Activated gamma-delta T cell treated with Interleukin-2 at 50 U/mL for 16 hours (primary cell): ENCODE measurements at regions not wholly inside any gene's neighbourhood (a gene's known extent, or its start where the extent isn't known, plus 50 kb on each side); places are given as distances from the start of the nearest gene placed in this dataset.

Experiments used
- DNase-seq: peaks from one replicate; pipeline ENCODE4 v3.0.0-alpha.2; 2020

DNA sequence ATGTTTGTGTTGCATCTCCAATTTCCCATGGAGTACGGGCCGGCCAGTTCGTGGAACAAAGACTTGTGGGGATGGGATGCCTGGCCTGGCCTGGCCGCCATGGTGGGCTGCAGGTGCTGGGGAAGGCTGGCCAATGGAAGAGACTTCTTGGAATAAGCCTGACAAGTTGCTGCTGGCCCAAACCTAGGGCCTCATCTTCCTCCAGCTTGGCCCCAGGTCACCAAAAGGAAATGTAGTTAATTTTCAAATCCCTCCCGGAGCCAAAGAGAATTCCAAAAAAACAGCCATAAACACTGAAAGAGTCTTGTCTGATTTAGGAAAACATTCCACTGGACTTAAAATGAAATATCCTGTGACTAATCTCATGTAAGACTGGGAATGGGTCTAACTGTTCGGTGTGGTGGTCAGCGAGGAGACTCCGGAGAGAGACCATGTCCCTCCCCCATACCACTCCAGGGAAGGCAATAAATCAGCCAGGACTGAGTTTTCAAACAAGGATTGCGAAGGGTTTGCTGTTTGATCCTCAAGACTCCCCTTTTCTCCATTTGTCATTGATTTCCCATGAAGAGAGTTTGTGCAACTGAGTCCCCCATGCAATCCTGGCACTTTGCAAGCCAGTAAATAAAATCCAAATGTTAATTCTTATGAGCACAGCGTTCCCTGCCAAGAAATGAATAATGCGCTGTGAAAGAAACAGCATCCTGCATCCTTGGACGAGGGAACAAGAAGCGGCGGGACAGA lies 128.7 kb upstream of the HABP2 start:
- no peak for DNase-seq

DNA sequence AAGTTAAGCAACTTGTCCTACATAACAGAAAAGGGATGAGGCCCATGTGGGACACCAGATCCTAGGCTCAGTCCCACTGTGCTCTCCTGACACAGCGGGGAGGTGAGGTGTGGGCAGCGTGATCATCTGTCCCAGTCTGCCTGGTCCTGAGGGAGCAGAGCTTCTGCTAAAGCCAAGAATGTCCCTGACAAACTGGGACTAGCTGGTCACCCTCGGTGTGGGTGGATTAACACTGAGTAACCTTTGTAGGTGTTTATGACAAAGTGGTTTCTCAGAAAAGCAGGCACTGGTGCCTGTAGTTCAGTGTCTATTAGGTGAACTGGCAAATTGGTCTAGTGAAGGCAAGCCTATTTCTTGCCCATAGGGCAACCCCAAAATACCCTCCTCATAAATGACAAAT lies 127.8 kb upstream of the HABP2 start:
- DNase-seq, result no peak

DNA sequence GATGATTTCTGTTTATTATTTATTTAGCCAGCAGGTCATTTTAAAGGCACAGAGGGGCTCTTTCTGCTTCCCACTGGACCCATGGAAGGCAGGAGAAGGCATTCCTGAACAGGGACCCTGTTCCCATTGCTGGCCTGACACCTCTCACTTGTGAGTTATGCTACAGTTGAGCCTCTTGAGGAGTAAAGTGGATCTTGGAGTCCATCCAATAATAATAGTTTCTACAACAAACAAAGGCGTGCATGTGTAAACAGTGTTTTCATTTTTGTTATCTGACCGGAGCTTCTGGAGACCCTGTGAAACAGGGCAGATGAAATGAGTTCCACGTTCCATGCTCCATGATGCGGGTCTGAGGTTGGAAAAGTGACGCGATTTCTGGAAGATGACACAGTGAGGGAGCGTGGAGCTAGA lies 127.3 kb upstream of the HABP2 start:
- no peak for DNase-seq

DNA sequence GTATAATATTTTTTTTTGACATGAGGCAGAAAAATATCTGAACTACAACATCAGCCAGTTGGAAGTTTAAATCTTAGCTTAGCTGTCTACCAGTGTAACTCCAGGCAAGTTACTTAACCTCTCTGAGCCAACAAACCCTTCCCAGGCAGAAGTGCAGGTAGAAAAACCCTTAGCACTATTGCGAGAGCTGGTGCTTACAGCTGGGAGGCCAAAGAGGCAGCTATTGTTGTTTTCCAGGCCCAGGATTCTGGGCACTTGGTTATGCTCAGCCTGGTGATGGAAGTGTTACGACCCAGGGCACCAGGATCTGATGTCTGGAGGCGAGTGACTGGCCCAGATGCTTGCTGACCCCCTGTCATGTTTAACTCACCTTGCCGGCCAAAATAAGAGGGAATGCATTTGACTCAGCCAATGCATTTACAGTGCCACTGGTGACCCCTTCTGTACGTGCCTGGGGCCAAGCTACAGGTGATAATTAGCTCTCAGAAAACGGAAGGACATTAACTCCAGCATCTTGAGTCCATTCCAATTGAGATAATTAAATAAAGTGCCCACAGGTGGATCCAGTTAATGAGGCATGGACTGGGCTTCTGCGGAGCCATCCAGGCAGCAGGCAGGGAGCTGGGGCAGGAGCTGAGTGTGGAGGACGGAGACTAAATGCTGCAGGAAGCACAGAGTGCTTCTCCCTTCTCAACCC lies 126.5 kb upstream of the HABP2 start:
- no peak for DNase-seq

DNA sequence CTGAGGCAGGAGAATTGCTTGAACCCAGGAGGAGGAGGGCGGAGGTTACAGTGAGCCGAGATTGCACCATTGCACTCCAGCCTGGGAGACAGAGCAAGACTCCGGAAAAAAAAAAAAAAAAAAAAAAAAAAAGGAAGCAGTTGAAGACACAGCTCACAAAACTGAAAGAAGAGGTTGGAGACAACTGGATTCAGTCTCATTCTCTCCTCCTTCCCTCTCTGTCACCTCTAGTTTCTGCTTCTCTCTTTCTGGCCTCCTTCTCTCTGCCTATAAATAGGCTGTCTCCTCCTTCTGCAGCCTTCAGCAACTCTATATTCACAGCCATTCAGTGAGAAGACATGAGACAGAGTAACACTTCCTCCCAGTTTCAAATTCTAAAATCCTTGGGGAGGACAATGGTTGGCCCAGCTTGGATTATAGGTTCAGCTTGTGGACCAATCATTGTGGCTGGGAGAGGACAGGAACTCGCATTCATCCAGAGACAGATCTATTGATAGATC lies 125.6 kb upstream of the HABP2 start:
- no peak for DNase-seq

DNA sequence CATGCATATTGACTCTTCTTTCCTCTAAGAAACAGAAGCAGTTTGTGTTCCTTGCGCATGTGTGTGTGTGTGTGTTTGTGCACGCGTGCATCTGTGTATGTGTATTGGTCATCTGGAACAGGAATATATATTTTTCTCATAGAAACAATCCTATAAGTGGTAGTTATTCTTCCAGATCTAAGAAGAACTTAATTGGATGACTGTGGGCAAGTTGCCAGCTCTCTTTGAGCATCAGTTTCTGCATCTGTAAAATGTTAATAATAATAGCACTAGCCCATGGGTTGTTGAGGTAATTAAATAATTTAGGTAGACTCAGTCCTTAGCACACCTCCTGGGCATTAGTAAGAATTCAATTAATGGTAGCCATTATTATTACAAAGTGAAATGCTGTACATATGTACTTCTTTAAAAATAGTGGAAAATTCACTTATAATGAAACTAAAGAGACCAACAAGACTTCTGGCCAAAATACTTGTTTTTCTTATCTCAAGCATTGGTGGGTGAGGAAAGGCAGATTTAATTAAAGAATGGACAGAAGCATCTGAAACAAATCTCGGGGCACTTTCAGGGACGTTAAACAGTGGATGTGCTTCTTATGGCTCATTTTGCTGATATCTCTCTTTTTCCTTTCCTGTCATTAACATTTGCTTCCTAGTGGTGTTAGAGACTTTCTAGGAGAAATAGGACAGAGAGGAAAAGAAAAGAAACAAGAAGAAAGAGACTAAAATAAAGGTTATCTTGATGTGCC lies 124.9 kb upstream of the HABP2 start:
- no peak for DNase-seq

DNA sequence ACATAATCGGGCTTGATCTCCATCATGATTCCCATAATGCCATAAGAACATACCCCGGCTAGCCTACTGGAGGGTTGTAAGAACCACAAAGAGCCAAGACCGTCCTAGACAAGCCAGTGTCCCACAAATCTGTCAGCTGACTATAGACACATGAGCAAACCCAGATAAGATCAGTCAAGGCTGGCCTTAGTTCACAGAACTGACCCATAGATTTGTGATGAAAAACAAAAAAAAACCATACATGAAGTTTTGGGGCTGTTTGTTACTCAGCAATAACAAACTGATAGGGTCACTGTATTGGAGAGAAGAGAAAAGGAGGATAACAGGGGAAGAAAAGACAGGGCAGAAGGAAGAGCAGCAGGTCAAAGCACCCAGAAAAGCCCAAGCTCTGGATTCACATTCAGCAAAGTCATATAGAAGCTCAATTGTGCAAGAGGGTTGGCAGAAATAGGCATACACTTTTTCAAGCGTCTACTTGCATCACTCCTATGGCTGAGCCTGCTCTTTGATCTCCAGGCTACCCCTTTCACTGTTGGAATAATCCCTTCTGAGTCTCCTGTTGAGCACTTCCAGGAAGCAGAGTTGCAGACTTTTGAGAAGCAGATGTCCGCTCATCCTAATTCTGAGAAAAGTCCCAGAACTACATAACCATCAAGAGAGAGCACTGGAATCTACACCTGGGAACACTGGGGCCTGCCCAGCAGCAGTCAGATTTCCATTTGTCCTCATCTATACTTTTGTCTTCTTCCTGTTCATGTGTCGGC lies 122.0 kb upstream of the HABP2 start:
- DNase-seq, result no peak

DNA sequence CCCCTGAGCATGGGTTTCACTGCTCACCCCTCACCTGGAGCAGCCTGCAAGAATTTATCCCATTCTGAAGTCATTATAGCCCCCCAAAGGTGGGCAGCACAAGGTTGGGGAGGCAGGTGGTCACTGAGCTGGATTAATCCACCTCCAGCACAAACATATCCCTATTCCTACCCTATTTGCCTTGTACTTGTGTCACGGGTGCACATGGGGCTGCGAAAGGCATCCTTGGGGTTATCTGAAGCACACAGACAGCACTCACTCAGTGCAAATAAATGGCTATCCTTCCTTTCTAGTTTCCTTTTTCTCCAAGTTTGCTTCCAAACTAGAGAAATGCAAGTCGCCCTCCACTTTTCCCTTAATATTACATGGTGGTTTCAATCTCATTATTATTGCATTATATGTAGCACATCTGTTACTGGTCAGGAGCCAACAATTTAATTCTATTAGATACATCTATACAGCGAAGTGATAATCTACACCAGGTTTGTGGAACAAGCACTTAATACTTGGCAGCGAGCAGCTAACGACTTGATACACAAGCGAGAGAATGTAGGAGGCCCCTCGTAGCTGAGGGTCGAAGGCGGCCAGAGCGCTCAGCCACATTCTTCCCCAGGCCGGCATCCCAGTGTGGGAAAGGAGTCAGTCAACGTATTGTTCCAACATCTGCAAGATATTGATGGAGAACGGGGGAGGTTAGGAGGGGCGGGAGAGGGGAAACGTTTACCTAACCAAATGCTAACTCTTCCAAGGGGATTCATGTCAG lies 121.3 kb upstream of the HABP2 start:
- no peak for DNase-seq

DNA sequence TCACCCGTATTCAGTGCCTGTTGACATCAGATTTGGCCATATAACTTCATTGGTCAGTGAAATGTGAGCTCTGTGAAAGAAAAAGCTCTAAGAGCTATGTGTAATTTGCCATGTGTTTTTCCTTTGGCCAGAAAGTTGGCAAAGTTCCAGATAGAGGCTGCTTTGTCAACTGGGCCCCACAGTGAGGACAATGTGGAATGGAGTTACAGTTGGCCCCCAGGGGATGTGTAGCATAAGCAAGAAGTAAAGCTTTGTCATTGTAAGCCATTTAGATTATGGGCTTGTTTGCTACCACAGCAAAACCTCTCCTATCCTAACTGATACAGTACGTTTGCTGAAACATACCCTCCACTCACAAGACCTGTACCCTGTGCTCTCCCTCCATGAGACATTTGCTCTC lies 119.1 kb upstream of the HABP2 start:
- DNase-seq, result no peak

DNA sequence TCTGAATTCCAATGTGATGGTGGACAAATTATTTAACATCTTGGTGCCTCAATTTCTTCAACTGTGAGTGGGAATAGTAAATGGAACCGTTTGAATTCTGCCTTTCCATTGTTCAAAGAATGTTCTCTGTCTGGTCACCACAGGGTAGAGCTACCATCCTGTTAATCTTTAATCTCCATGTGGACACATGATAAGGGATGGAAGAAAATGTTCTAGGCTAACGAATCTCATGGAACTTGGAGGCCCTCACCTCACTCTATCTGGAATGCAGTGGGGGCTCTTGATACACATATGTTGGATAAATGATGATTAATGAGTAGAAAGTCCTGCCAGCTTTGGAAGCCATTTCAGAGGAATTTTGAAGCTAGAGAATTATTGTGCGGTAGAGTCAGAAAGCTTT lies 118.5 kb upstream of the HABP2 start:
- DNase-seq, result no peak

DNA sequence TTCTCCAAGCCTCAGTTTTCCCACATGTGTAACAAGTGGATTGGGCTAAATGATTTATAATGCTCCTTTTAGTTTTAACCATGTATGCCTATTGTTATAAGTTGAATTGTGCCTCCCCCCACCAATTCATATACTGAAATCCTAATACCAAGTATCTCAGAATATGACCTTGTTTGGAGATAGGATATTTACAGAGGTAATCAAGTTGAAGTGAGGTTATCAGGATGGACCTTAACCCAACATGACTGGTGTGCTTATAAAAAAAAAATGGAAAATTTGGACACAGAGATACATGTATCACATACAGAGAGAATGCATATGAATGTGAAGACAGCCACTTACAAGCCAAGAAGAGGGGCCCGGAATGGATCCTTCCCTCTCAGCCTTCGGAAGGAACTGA lies 117.9 kb upstream of the HABP2 start:
- no peak for DNase-seq

DNA sequence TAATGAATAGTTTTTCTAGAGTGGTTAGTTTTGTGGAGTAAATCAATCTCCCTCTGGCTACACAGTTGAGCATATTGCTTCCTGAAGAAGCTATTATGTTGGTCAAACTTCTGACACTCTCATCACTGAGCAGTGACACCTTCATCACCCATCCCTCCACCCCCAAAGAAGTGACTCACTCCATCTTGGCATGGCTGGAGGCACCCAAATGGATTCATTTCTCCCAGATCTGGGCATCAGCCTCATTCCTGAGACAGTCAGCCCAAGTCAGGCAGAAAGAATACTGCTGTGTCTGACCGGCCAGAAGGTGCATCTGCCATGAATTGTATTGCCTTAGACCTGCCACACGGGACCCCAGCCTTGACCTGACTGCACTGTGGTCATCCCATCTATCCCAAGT lies 117.0 kb upstream of the HABP2 start:
- no peak for DNase-seq

DNA sequence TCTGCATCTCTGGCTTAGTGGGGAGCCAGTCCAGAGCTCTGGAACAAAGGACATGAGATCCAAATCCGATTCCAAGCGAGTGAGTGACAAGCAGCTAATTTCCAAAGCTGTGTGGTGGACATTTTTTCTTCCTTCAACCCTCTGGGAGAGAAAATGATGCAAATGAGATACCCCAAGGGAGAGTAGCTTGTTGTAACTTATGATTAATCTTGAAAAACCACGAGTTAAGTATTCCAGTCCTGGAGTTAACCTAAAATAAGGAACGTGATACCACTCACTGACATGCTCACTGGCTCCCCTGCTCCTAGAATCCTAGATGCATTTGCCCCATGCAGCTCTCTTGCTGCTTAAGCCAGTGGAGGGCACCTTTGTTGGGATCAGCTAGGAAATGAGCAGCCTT lies 116.0 kb upstream of the HABP2 start:
- no peak for DNase-seq

DNA sequence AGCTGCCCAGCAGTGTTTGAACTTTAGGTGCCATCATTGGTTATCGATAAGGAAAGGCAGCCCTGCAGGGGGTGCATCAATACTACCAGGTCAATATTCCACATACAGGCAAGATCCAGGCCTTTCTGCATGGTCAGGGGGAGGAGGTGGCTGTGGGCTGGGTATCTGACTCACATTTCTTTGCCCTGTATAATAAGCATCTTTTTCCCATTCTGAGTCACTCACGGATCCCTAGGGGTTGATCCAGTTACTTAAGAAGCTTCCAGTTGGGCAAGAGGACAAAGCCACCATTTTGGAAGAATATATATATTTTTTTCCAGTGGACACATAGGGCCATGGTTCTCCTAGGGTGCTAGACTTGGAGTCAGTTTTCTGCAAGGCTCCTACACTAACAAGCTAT lies 114.2 kb upstream of the HABP2 start:
- DNase-seq, result no peak

DNA sequence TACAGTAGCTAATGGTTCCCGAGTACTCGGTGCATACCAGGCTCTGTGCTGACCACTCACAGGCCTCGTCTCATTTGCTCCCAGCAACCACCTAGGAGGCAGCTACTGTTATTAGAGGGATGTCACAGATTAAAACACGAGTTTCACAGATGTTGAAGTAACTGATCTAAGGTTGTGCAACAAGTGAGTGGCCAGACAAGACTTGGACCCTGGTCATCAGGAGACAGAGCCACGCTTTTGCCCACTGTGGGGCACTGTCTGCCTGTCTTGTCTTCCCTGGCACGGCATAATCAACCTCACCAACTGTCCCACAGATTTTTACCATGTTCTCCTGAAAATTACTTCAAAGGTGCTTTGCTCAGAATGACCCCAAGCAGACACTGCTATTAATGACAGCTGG lies 111.6 kb upstream of the HABP2 start:
- no peak for DNase-seq

DNA sequence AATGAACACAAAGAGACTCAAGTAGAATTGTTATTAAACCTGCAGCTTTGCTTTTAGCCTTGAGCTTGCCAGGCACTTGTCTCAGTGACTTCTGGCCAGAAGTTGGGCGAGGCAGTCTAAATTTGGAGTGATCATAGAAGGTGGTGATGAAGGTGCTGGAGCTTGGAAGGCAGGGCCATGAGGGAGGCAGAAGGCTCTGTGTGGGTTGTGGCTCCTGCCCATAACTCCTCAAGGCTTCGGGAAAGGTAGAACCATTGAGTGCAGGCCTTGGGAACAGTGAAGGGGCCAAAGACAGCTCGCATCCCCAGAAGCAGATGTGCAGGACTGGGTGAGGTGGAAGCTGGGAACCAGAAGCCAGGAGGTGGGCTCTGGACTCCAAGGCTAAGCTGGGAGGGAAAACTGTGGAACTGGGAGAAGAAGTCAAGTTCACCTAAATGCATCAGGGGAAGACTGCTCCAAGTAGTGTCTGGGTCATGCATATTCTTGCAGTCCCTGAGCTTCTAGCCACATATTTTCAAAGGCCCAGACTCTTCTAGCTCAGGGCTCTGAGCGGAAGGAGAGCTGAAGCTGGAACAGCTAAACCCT lies 111.1 kb upstream of the HABP2 start:
- DNase-seq, result no peak

DNA sequence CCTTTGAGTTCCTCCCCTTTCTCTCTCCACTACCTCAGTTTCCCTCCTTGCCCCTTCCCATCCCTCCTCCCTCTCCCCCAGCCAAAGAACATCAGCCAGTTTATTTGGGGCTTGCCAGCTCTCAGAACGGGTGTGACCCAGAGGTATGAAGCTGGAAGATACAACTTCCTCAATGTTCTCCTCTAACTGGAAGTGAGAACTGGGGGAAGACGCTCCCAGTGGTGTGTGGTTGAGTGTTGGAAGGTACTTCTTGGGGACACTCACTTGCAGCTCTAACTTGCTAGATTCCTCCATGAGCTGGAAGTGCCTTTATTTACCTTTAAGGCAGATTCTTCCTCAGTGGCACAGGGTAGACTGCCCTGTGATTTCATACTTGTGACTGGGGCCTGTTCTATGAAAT lies 110.5 kb upstream of the HABP2 start:
- DNase-seq, result no peak

DNA sequence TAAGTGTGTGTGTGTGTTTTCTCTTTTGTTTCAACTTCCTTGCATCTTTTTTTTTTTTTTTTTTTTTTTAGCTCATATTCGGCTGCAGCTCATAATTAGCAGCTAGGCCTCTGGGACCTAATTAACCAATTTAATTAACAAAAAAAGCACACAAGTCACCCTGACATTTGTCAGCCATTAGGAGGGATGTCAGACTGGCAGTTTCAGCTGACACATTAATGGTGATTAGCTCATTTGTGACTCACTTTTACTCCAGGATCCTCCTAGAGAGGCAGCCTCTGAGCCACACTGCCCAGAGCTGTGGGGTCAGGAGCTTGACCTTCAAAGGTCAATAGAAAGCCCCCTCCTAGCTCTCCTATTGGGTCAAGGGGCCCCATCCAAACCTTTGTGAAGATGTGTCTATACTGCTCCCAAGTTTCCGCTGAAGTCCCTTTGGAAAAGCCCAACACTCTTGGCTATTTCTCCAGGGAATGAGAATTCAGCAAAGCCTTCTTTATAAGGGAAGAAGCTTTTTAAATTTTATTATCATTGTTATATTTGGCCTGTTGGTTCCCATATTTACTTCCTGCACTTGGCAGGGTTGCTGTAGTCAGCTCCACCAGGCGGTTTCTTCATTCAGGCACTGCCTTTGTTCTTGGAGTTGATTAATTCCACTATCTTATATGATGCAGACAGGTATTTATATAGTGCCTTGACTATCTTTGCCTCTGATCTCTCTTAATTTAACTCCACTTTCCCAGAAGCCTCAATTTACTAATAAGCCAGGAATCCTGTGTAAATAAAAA lies 109.5 kb upstream of the HABP2 start:
- DNase-seq, result no peak

DNA sequence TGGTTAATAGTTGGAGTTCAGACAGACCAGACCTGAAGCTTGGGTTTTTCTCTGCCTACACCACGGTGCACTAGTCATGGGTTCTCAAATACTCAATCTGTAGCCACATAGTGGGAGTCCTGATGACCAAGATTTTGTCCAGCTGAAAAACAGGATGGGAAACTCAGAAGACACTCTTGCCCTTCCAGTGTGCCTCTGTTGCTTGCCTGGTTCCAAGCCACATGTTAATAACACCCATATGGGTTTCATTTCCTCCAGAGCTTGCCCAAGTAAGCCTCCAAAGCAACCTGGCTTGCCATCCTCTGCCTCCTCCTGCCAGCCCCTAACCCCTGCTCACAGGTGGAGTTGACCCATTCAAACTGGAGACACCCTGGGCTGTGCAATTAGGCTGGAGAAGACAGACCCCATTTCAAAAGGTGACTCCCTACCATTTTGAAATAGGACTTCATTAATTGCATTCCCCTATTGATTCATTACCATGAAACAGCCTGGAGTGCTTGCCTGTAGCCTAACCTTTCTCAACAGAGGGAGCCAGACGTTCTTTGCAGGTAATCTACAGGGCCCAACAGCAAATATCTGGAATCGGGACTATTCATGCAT lies 108.0 kb upstream of the HABP2 start:
- no peak for DNase-seq

DNA sequence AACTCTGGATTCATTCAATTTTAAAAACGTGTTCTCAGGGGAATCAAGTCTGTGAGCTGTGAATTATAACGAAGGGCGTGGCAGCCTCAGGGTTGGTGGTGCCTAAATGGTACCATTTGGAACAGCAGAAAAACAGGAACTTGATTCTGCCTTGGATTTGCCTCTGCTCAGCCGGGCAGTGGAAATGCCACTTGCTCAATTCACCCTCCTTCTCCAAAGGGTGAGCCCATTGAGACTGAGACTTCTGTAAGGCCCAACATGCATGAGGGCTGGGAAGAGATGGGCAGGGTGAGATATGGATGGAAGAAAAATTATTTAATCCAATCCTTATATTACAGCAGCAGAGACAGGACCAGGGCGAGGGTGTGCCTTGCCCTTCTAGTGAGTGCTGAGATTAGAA lies 107.1 kb upstream of the HABP2 start:
- no peak for DNase-seq

DNA sequence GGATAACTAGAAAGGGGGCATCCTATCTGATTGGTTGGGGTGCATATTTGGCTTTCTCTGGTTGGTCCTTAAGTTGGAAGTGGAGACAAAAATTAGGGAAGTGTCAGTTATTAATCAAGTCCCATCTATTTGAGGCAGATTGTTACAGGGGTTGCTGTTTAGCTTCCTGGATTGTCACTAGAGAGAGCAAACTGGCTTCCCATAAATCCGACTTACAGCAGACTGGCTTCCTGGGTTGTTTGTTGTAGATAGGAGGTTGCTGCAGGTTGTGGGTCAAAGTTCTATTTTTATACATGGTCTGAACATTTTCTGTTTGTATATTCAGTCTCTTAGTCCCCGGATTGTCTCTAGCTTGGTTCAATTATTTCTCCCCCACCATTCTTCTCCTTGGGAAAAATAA lies 106.1 kb upstream of the HABP2 start:
- DNase-seq, result no peak
